ENCODE measurements at regions not wholly inside any gene's neighbourhood (a gene's known extent, or its start where the extent isn't known, plus 50 kb on each side); places are given as distances from the start of the nearest gene placed in this dataset.
A peak's percentile ranks its signal among the peaks of the same experiment; 100 is the strongest.

DNA sequence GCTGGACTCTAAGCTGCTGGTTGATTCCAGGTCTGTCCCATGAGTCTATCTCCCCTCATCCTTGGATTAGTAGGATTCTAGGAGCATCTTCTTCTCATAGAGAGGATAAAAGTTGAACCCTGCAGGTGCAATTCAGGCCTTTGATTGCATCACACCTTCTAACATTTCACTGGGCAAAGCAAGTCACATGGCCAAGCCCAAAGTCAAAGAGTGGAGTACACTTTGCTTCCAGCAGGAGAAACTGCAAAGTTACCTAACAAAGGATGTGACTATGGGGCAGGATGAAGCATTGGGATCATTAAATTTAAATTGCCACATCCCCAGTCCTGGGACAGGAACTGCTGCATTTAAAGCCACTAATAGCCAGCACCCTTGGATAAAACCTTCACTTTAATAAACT is 51.0 kb upstream of the EGFLAM start:
- no peak for DNase-seq
- intact Hi-C loops (cut with DNase I) = loop anchor here (10.0 kb wide), 1 partner anchor 597 kb away; no protein-coding TSS in a partner anchor

DNA sequence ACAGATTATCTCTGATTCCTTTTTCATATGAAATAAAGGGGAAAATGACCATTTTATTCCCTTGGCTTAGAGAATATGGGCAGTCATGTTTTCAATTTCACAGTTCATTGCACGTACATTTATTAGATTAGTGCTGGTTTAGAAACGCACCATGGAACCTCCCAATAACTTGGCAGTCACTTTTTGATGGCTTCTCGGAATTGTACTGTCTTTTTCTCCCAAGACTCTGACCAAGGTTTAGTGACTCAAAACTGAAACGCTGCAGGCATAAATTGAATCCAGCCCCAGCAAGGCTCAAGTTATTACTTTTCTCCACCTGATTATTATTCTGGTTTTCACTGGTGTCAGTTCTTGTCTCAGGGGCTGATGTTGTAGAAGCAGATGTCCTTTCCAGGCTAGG is 55.6 kb upstream of the EGFLAM start:
- intact Hi-C loops (cut with DNase I) = loop anchor here (10.0 kb wide), 1 partner anchor 602 kb away; no protein-coding TSS in a partner anchor

DNA sequence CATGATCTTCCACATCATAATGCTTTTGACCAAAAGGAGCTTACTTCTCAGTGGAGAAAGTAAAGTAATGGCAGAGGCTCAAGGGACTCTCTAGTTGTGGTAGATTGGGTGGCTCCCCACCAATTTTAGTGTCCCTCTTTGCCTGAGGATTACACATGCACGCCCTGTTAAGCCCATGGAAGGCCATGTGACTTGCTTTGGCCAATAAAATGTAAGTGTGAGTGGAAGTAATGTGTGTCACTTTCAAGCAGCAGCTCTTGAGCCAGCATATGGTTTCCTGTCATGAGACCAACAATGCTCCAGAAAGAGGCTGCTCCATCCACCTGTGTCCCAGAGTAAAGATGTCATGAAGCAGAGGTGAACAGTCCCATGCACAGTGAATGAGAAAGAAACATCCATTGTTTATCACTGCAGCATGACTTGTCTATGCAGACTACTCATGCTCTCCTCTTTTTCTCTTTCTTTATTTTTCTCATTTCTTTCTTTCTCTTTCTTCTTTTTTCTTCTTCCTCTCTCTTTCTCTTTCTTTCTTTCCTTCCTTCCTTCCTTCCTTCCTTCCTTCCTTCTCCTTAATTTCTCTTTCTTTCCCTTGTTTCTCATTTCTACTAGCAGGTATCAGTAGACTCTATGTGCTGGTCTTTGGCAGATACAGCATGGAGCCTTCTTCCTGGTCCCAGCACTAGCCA is 57.3 kb upstream of the EGFLAM start:
- no peak for DNase-seq
- intact Hi-C loops (cut with DNase I) = loop anchor here (10.0 kb wide), 1 partner anchor 604 kb away; no protein-coding TSS in a partner anchor

More for the DNA sequence above, 55.6 kb upstream of the EGFLAM start:
- DNase-seq = no peak

DNA sequence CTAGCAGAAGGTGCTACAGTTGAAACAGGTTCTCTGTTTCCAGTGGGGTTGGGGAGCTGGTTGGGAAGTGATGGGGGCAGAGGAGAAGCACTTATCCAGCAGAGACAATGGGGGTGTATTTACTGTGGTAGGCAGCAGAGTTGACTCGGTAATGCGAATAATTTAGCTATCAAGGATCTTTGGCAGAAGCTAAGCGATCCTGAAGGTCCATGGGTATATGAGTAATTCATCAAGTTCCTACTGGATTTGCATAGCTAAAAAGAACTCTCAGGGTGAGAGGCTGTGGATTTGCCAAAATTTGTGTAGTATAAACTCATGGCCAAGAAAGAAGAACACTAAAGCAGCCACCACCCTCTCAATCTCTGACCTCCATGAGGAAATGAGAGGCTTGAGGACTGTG is 61.2 kb upstream of the EGFLAM start:
- no peak for DNase-seq
- intact Hi-C loops (cut with DNase I) = no loop called here

DNA sequence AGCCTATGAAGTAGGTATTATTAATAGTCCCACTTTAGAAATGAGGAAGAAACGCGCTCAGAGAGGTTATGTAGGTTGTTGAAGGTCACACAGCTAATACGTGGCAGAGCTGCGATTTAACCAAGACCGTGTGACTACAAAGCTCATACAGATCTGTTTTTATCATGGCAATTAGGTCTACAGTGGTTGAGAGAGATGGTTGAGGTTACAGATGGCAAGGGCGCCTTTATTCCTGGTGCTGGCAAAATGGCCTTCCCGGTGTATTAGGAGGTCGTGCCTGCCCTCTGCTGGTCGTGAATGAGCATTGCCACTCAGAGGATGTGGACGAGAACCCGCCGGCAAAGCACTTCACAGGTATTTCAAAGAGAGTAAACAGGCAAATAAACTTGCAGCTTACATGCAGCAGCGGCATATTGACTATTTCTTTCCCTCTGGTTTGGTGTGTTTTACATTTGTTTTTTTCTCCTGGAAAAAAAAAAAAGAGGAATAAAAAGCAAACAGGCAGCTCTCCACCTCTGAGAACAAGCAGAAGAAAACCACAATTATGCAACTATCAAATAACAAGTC is 65.3 kb upstream of the EGFLAM start:
- peak; percentile 38 to 96 (median 79) for DNase-seq
- intact Hi-C loops (cut with DNase I) = loop anchor here (1.0 kb wide), 1 partner anchor 356 kb away; no protein-coding TSS in a partner anchor

DNA sequence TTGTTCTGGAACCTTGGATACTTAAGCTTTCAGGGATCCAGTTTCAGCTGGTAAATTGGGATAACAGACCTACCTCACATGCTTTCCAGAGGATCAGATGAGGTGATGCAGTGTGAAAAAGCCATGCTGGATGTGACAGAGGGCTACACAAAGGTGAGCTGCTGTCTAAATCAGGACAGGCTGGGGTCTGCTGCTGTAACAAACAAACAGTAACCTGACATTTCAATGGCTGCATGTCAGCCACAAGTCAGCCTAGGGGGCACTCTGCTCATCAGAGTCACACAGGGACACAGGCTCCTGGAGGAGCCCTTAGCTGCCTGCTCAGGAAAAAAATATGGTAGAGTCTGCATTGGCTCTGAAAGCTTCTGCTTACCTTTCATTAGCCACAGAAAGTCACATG is 66.7 kb upstream of the EGFLAM start:
- intact Hi-C loops (cut with DNase I) = no loop called here
- DNase-seq = no peak

DNA sequence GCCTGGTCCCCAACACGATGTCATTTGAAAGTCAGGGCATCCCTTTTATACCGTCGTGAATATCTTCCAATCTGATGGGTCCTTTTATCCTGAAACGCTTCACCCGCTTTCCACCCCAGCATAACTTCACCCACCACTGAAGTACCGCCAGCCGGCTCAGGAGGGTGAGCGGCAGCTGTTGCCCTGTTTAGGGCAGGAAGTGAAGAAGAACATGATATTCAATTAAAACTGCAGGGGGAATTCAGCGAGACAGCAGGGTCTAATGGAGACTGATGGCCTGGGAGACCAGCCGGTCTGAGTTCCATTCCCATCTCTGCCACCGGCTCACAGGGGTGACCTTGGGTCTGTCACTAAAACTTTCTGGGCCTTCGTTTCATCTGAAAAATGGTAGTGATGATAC is 68.2 kb upstream of the EGFLAM start:
- no peak for DNase-seq
- intact Hi-C loops (cut with DNase I) = no loop called here

DNA sequence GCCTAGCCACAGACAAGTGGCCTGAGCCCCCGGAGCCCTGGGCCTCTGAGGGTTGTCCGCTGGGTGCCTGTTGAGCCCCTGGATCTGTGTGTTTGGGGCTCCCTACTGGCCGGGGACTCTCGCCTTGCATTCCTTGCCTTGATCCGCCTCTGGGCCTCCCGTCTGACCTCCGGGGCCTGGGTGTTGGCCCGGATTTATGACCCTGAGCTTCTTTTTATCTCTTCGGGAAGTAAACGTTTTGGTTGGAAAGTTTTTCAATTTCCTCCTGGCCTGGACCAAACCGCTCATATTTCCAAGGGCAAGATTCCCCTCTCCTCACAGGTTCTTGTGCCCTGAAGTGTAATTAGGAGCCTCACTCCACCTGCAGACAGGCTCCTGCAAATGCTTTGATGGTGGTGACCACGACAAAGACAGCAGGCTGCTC is 69.3 kb upstream of the EGFLAM start:
- DNase-seq = peak in 1 of 10 donors; percentile 81
- intact Hi-C loops (cut with DNase I) = no loop called here

DNA sequence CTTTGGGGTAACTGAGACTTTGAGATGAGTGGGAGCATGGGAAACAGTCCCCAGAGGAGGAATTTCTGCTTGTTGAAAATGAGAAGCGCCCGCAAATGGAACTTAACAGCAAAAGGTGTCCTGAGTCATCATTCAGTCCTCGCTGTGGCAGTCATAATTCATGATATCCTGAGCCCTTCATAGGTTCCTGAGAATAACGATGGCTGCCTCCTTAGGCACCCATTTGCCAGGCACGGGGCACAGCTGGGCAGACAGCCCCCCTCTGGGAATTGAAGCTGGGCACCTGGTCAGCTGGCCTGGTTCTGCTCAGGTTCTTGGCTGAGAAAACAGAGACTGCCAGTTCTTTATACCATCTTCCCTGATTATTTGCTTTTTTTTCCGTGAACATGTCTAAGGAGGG is 69.8 kb upstream of the EGFLAM start:
- DNase-seq = no peak
- intact Hi-C loops (cut with DNase I) = no loop called here

DNA sequence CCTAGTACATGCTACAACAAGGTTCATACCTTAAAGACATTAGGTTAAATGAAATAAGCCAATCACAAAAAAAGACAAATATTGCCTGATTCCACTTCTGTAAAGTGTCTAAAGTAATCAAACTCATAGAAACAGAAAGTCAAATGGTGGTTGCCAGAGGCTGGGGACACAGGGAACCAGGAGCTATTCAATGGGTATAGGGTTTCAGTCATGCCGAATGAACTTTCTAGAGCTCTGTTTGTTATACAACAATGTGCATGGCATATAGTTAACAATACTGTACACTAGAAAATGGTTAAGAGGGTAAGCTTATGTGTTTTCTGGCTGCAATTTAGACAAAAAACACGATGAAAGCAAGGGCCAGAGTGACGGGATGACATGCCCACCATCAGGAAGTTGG is 70.8 kb upstream of the EGFLAM start:
- no peak for DNase-seq
- intact Hi-C loops (cut with DNase I) = no loop called here

DNA sequence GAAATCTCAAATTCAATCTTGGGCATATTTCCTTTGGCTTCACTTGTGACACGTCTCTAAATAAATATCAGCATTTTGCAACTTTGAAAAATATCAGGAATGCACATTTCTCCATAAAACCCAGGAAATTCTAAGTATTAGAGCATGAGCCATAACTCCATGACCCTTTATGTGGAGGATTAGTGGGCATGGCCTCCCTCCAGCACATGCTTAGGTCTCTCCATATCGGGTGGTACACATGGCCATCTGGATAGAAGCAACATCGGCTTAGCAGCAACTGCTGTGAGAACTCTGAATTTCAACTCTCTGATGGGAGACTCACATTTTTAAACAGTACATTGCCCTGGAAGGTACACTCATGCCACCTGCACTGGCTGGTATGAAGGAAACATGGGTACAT is 73.7 kb upstream of the EGFLAM start:
- DNase-seq = no peak
- intact Hi-C loops (cut with DNase I) = no loop called here

DNA sequence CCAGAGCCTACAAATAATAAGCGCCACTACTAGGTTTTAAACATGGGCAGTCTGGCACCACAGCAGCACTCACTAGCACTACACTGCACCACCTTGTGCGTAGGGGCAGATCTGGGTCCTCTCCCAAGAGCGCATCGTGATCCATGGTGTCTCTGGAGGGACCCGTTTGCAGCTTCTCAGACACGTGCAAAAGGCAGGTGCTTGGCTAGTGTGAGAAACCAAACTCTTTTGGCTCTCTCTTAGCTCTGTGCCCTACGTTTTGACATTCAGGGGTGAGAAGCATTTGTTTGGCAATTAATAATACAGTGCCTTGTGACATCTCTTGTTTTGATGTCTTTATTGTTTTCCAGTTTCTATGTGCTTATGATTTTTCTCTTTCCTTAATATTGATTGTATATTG is 75.4 kb upstream of the EGFLAM start:
- no peak for DNase-seq
- intact Hi-C loops (cut with DNase I) = no loop called here

DNA sequence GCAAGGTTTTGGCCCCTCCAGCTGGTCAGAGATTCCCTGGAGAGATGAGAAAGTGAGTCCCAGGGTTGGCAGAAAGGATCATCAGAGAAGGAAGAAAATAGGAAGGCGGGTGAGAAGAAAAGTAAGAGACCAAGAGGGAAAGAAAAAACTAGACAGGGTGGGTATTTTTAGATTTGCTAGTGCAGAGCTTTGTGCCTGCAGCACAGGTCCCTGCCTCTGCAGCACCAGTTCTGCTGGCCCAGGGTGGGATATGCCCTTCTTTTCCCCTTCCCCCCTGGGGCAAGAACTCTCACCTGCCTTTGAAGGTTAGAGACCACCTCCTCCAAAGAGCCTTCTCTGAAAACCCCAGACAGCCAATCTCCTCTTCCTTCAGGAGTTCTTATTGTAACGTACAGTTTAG is 90.3 kb upstream of the EGFLAM start:
- intact Hi-C loops (cut with DNase I) = no loop called here

DNA sequence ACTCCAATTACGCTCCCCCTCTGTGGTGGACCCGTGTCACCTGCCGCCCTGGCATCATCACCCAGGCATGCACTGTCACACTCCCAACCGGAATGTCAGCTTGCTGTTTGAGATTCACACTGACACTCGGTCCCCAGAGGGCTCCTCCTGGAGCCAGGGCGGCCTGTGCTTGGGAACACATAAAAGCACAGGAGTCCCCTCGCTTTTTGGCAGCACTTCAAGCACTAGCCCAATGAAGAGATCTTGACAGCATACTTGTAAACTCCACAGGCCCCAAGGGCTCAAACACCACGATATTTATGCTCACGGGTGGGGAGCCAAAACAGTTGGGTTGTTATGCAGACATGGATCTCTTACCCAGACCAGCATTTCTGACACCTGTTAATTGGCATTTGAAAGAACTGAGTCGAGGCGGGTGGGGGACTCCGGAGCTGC is 90.8 kb upstream of the EGFLAM start:
- intact Hi-C loops (cut with DNase I) = no loop called here
- DNase-seq = peak in 1 of 10 donors; percentile 53

More for the DNA sequence above, 90.3 kb upstream of the EGFLAM start:
- peak in 1 of 10 donors; percentile 70 for DNase-seq

DNA sequence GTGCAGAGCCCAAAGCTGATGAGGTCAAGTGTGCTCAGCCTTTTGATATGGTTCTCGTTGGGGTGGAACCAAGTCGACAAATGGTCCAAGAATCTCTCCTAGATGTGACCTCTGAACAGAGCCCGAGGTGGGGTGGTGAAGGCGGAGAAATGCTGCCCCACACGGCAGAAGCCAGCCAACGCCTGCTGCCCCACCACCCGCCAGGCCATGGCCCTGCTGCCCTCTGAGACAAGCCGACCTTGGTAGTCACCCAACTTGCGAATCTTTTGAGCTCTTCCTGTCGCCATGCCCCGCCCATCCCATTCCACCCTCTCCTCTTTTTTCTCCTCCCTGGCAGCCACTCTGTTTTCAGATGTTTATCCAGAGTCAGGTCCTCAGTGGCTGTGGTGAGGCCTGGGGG is 91.5 kb upstream of the EGFLAM start:
- peak in 1 of 10 donors; percentile 78 for DNase-seq
- intact Hi-C loops (cut with DNase I) = no loop called here

DNA sequence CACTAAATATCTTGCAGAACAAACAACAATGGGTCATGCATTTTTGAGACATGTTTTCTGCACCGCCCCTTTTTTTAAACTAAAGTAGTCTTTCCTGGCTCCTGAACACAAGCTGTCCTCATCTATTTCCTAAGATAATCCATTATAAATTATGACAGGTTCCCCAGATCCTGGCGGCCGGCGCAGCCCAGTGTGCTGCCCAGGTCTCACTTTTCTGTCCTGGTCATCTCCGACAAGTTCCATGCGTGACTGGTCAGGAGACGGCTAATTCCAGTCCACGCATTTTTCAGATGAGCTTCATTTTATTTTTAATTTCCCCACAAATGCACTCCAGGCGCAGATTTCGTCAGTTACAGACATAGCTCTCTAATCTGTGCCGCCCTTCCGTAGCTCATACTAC is 92.9 kb upstream of the EGFLAM start:
- intact Hi-C loops (cut with DNase I) = no loop called here
- no peak for DNase-seq

DNA sequence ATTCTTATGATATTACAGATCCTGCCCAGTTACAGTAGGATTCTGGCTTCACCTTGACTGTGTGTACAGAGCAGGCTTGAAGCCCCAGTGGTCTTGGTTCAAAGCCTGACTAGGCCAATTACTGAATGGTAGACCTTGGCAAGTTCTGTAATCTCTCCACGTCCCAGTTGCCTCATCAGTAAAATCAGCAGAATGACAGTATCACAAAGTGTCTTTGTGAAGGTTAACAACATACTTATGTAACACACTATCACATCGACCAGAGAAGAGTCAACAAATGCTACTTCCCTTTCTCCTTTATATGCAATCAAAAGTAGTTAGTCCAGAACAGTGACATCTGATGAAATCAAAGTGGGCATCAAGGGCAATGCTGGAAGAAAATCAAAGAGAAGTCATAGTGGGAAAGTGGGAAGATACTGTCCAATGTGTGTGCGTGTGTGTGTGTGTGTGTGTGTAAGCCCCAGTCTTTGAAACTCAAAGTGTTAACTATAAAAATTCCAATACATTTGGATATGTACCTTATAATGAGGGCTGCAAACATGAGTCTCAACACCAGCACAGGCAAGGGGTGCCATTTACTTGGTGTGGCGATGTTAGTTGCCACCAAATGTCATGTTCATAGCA is 93.5 kb upstream of the EGFLAM start:
- DNase-seq = no peak
- intact Hi-C loops (cut with DNase I) = no loop called here

DNA sequence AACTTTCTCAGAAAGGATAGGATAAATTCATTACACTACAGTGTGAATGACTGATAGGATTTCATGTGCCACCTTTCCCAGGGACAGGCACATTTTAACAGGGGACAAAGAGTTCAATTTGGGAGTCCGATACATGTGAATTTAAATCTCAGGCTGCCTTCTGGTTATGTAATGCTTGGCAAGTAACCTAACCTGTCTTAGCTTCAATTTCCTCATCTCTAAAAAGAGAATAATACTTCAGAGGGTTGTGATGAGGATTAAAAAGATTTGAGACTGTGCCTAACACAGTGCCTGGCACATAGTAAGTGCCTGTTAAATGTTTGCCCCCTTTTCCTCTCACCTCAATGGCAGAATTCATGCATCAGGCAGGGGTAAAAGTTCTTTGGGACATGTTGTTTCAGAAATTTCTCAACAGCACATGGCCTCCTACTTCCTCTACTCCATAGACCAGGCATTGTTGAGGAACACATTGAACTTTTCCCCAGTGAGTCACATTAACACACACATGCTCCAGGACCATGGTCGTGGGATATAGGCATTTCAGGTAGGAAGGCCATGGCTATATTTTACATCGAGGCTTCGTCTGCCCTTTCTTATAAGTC is 94.6 kb upstream of the EGFLAM start:
- intact Hi-C loops (cut with DNase I) = no loop called here
- no peak for DNase-seq

DNA sequence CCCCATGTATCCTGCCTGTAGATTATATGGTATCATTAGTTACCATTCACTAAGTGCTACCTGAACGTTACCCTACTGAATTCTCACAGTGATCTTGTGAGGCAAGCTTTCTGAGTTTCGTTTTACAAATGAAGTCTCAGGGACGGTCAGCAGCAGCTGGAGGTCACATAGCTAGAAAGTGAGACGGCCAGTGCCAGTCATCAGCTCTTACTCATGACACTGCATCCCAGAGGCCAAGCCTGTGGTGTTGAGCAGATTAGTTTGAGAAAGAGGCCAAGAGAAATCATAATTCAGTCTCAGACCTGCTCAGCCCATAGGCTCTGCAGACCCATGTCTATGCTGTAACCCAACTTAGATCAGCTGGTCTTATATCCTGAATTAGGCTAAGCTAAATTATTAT is 95.7 kb upstream of the EGFLAM start:
- DNase-seq = no peak
- intact Hi-C loops (cut with DNase I) = no loop called here

DNA sequence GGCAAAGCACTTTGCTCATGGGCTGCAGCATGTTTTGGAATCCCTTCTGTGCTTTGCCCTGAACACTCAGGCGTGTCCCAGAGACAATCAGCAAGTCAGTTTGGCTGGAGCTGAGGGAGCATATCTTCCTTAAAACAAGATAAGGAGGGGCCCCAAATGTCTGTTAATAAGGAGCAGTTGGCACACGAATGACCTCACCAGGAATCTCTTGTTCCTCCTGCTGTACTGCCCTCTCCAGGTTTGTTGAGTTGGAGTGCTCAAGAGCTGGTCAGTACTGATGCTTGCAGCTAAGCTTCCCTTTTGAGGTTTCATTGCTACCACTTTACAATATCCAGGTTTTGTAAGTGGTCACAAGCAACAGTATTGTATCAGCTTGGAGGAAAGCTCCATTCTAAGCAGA is 101.3 kb upstream of the EGFLAM start:
- no peak for DNase-seq
- intact Hi-C loops (cut with DNase I) = no loop called here

DNA sequence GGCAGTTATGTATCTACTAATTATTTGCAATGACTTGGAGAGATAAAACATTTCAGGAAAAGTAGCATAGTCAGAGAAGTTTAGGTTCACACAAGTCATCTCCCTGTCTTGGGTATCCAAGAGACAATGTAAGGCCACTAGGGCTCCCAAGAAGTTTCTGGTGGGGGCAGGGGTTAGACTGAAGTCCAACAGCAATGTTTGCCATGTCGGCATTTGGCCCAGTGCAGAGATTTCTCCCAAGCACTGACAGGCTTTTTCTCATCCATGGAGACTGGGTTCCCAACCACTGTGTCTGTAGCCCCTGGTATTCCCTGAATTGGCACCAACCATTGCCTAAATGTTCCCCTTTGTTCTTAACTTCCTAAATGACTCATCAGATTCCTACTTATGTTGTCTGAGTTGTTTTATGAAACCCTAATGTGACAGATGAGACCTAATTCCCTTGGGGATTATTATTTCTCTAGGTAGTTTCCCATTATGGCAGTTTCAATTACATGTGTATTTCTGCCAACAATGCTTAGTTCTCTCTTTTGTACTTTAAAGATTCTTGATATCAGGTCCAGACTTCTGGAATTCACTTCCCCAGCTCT is 103.6 kb upstream of the EGFLAM start:
- intact Hi-C loops (cut with DNase I) = no loop called here
- DNase-seq = no peak

Measured in posterior cingulate gyrus (tissue), 11 donors.